Liver (tissue), 8 donors: ENCODE measurements at regions not wholly inside any gene's neighbourhood (a gene's known extent, or its start where the extent isn't known, plus 50 kb on each side); places are given as distances from the start of the nearest gene placed in this dataset.

Experiments used
- DNase-seq: peaks from one replicate; pipeline ENCODE4 v3.0.0-alpha.2; 2017; ENCODE audit warnings: low spot score
- H3K27ac ChIP-seq, 2 donors: one replicate each; pipeline ENCODE4 v1.7.0; 2013; ENCODE audit warnings: inconsistent platforms in 2 of 2, low read length in 2 of 2, control low read depth in 1 of 2, low read depth in 1 of 2, mild to moderate bottlenecking in 1 of 2
- H3K27me3 ChIP-seq, 4 donors: one replicate each; pipeline versions ENCODE4 v1.6.1 to v1.7.0; 2013; ENCODE audit warnings: low read length in 3 of 4, inconsistent platforms in 1 of 4, mild to moderate bottlenecking in 1 of 4, moderate library complexity in 1 of 4; ENCODE audit not compliant: control insufficient read depth in 4 of 4, insufficient read depth in 4 of 4
- H3K36me3 ChIP-seq, 4 donors: one replicate each; pipeline versions ENCODE4 v1.6.1 to v1.7.0; 2013; ENCODE audit warnings: low read length in 3 of 4, mild to moderate bottlenecking in 3 of 4, low read depth in 1 of 4, moderate library complexity in 1 of 4; ENCODE audit not compliant: control insufficient read depth in 4 of 4, insufficient read depth in 3 of 4
- H3K4me1 ChIP-seq, 4 donors: one replicate each; pipeline versions ENCODE4 v1.6.1 to v1.7.0; 2013; ENCODE audit warnings: low read length in 3 of 4, mild to moderate bottlenecking in 3 of 4, moderate library complexity in 1 of 4; ENCODE audit not compliant: control insufficient read depth in 4 of 4, insufficient read depth in 4 of 4
- H3K4me3 ChIP-seq, 3 donors: one replicate each; pipeline versions ENCODE4 v1.6.1 to v1.7.0; 2013; ENCODE audit warnings: low read length in 3 of 3, control low read depth in 1 of 3, low read depth in 1 of 3, mild to moderate bottlenecking in 1 of 3
- H3K9ac ChIP-seq, 2 donors: one replicate each; pipeline ENCODE4 v1.7.0; 2013; ENCODE audit warnings: low read length in 2 of 2, mild to moderate bottlenecking in 2 of 2, moderate library complexity in 2 of 2, control low read depth in 1 of 2, low read depth in 1 of 2
- H3K9me3 ChIP-seq, 4 donors: one replicate each; pipeline versions ENCODE4 v1.6.1 to v1.7.0; 2013; ENCODE audit warnings: low read length in 3 of 4; ENCODE audit not compliant: control insufficient read depth in 4 of 4
- ATF3 ChIP-seq: IDR thresholded peaks from 2 replicates; pipeline ENCODE4 v1.6.1; 2016; ENCODE audit warnings: antibody characterized with exemption
- CTCF ChIP-seq: fragments of 150-350 bp; IDR thresholded peaks from 2 replicates; pipeline ENCODE4 v1.5.1; 2017; ENCODE audit warnings: improper control_type of control experiment, low read depth, low read length; ENCODE audit not compliant: missing input control
- HNF4A ChIP-seq, 2 donors: conservative IDR thresholded peaks; 2 replicates each; pipeline ENCODE4 v1.6.1; 2016; ENCODE audit warnings: antibody characterized with exemption in 2 of 2, mild to moderate bottlenecking in 2 of 2
- HNF4G ChIP-seq: IDR thresholded peaks from 2 replicates; pipeline ENCODE4 v1.6.1; 2016; ENCODE audit warnings: antibody characterized with exemption
- JUND ChIP-seq, 2 donors: IDR thresholded peaks; 2 replicates each; pipeline ENCODE4 v1.6.1; 2016; ENCODE audit warnings: antibody characterized with exemption in 2 of 2
- MAX ChIP-seq: IDR thresholded peaks from 2 replicates; pipeline ENCODE4 v1.6.1; 2016; ENCODE audit warnings: antibody characterized with exemption
- NR2F2 ChIP-seq: IDR thresholded peaks from 2 replicates; pipeline ENCODE4 v1.6.1; 2016; ENCODE audit warnings: antibody characterized with exemption
- RAD21 ChIP-seq, 2 donors: IDR thresholded peaks; 2 replicates each; pipeline ENCODE4 v1.6.1; 2016; ENCODE audit warnings: antibody characterized with exemption in 2 of 2, mild to moderate bottlenecking in 2 of 2
- REST ChIP-seq: IDR thresholded peaks from 2 replicates; pipeline ENCODE4 v1.6.1; 2016; ENCODE audit warnings: antibody characterized with exemption, mild to moderate bottlenecking
- SP1 ChIP-seq: IDR thresholded peaks from 2 replicates; pipeline ENCODE4 v1.6.1; 2018; ENCODE audit warnings: antibody characterized with exemption, mild to moderate bottlenecking
- YY1 ChIP-seq: IDR thresholded peaks from 2 replicates; pipeline ENCODE4 v1.6.1; 2016; ENCODE audit warnings: antibody characterized with exemption, mild to moderate bottlenecking
- WGBS: extraction: QIAGEN DNeasy Blood & Tissue Kit; methylation state at CpG from one replicate; pipeline ENCODE4 v1.1.7; 2013; 5-methylcytosine and 5-hydroxymethylcytosine counted together
- TF ChIP-seq, protein P1 (sequence below): IDR thresholded peaks from 2 replicates; pipeline ENCODE4 v1.6.1; 2016; ENCODE audit warnings: antibody characterized with exemption
- donor health status: healthy.
- donor health status: healthy.
- donor health status: healthy.
- donor health status: healthy.
- donor health status: healthy.

- 26% methylated on average over 3 of the region's 3 CpGs for WGBS
- no peaks in the 10 kb centered on the region for H3K36me3 ChIP-seq
- no peak for DNase-seq
- TF ChIP-seq SP1 (no peak), ATF3 (no peak), NR2F2 (no peak), HNF4G (no peak)
- TF ChIP-seq, protein P1, sequence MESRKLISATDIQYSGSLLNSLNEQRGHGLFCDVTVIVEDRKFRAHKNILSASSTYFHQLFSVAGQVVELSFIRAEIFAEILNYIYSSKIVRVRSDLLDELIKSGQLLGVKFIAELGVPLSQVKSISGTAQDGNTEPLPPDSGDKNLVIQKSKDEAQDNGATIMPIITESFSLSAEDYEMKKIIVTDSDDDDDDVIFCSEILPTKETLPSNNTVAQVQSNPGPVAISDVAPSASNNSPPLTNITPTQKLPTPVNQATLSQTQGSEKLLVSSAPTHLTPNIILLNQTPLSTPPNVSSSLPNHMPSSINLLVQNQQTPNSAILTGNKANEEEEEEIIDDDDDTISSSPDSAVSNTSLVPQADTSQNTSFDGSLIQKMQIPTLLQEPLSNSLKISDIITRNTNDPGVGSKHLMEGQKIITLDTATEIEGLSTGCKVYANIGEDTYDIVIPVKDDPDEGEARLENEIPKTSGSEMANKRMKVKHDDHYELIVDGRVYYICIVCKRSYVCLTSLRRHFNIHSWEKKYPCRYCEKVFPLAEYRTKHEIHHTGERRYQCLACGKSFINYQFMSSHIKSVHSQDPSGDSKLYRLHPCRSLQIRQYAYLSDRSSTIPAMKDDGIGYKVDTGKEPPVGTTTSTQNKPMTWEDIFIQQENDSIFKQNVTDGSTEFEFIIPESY: no peak
- H3K27me3 ChIP-seq: no peaks in the 10 kb centered on the region
- H3K4me3 ChIP-seq: no peak overlapping the region
- no peak overlapping the region for H3K27ac ChIP-seq
- H3K4me1 ChIP-seq: no peaks in the 10 kb centered on the region
- H3K9me3 ChIP-seq: no peaks in the 10 kb centered on the region
- H3K9ac ChIP-seq: no peak overlapping the region
These were observed 371.9 kb downstream of the ZWINT start for GRCh38 chr10:55989188-55989587.

DNA sequence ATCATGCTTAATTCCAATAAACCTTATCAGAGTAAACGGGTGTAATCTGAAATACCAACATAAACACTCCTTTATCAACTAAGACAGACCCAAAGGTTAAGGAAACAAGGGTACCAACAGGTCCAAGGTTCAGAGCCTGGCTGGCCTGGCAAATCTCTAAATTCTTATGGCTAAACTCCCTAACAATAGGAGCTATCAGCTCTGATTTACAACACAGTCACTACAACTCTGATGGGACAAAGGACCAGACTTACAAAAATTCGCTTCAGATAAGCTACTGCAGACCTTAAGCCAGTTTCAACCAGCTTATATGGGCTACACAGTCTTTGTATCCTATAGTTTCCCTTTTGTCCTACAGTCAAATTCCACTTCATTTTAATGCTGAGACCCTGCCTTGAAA lies 381.9 kb downstream of the ZWINT start:
- no peak overlapping the region for H3K9ac ChIP-seq
- H3K36me3 ChIP-seq: no peaks in the 10 kb centered on the region
- no peak for DNase-seq
- no peak for TF ChIP-seq REST
- TF ChIP-seq SP1: no peak
- TF ChIP-seq, protein P1: no peak
- TF ChIP-seq ATF3: no peak
- no peak for TF ChIP-seq HNF4A (conservative IDR thresholded peaks at IDR 0.05)
- no peak for TF ChIP-seq RAD21 (IDR thresholded peaks at IDR 0.05)
- WGBS: 17% methylated on average over 2 of the region's 2 CpGs
- H3K4me3 ChIP-seq: no peak overlapping the region
- H3K4me1 ChIP-seq: no peaks in the 10 kb centered on the region
- H3K27ac ChIP-seq: no peak overlapping the region
- no peaks in the 10 kb centered on the region for H3K9me3 ChIP-seq
- no peaks in the 10 kb centered on the region for H3K27me3 ChIP-seq

DNA sequence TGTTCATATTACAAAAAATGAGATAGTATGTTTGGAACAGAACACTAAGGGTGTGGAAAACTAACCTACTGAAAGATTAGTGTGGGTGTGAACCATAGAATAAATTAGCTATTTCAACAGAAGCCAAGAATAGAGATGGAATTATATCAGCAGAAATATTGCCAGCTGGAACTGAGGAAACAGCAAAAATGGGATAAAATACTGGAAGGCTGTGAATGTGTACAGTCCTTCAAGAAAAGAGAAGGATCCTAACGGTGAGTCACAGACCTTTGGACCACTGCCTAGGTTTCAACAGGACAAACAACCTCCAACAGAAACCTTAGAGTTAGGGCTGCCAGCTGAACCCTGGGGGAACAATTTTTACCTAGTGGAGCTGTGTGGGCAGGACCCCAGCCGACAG lies 395.0 kb downstream of the ZWINT start:
- H3K4me1 ChIP-seq: no peaks in the 10 kb centered on the region
- 71% methylated on average over 2 of the region's 2 CpGs for WGBS
- H3K27me3 ChIP-seq: no peaks in the 10 kb centered on the region
- no peak overlapping the region for H3K27ac ChIP-seq
- TF ChIP-seq YY1 (no peak), JUND (IDR thresholded peaks at IDR 0.05) (no peak), MAX (no peak), HNF4G (no peak), CTCF (no peak)
- no peak for DNase-seq
- H3K4me3 ChIP-seq: no peak overlapping the region
- H3K36me3 ChIP-seq: no peaks in the 10 kb centered on the region
- H3K9ac ChIP-seq: no peak overlapping the region
- H3K9me3 ChIP-seq: peaks cover 0 to 3% (median 0%) of the 10 kb centered on the region in 4 donors
